ENCODE measurements at regions not wholly inside any gene's neighbourhood (a gene's known extent, or its start where the extent isn't known, plus 50 kb on each side); places are given as distances from the start of the nearest gene placed in this dataset.

GRCh38 chr3:118740722-118741290, 293.8 kb downstream of the IGSF11 start:
- H3K4me3 ChIP-seq: no peak overlapping the region
- ATAC-seq: no peak
- H3K9me2 ChIP-seq (ENCODE audit: insufficient read depth): peaks cover under 1% of the 10 kb centered on the region; the same call in 1 of the 2 replicates
- no peak overlapping the region for H2AFZ ChIP-seq
- H3K36me3 ChIP-seq (ENCODE audit: insufficient read depth): no peaks in the 10 kb centered on the region
- H4K20me1 ChIP-seq (replicated peaks; ENCODE audit: insufficient read depth): no peaks in the 10 kb centered on the region
- H3K4me1 ChIP-seq (ENCODE audit: insufficient read depth): no peaks in the 10 kb centered on the region
- no peak overlapping the region for H3K27ac ChIP-seq (ENCODE audit: low read depth)
- Mint-ChIP-seq H3K27ac (no peak overlapping the region), H3K27me3 (ENCODE audit: insufficient read depth, low read depth, poor library complexity) (peaks cover 1% of the 10 kb centered on the region), H3K4me3 (no peak overlapping the region), H3K36me3 (ENCODE audit: low read depth) (peaks cover 3% of the 10 kb centered on the region; the same call in 1 of the 3 replicates), H3K9me3 (peaks cover 14% of the 10 kb centered on the region; the same call in 2 of the 3 replicates), H3K4me1 (no peaks in the 10 kb centered on the region)
- no peaks in the 10 kb centered on the region for H3F3A ChIP-seq (replicated peaks; ENCODE audit: low read depth)
- no peaks in the 10 kb centered on the region for H3K27me3 ChIP-seq (ENCODE audit: insufficient read depth)
- H3K79me2 ChIP-seq (replicated peaks; ENCODE audit: insufficient read depth): no peaks in the 10 kb centered on the region
- H3K4me2 ChIP-seq: no peak overlapping the region
- no peak for TF ChIP-seq NANOG (IDR thresholded peaks at IDR 0.05; ENCODE audit: borderline replicate concordance)
- no peak for TF ChIP-seq JUNB (IDR thresholded peaks at IDR 0.05; ENCODE audit: unreplicated experiment)
- no peak for TF ChIP-seq CREB1 (CRISPR knock-in tag; IDR thresholded peaks at IDR 0.05; ENCODE audit: low read depth)
- no peak for TF ChIP-seq EZH2phosphoT487 (IDR thresholded peaks at IDR 0.05; ENCODE audit: unreplicated experiment)
- TF ChIP-seq STAT1 (IDR thresholded peaks at IDR 0.05; ENCODE audit: unreplicated experiment): no peak
- no peak for DNase-seq (ENCODE audit: low spot score)

- Mint-ChIP-seq H3K27ac (no peak overlapping the region), H3K4me3 (no peak overlapping the region), H3K36me3 (ENCODE audit: low read depth) (peaks cover 3% of the 10 kb centered on the region; the same call in 1 of the 3 replicates), H3K27me3 (ENCODE audit: insufficient read depth, low read depth, poor library complexity) (peaks cover 1% of the 10 kb centered on the region), H3K4me1 (no peaks in the 10 kb centered on the region), H3K9me3 (peaks cover 14% of the 10 kb centered on the region; the same call in 2 of the 3 replicates)
- Histone ChIP-seq H4K20me1 (replicated peaks; ENCODE audit: insufficient read depth) (no peaks in the 10 kb centered on the region), H3K79me2 (replicated peaks; ENCODE audit: insufficient read depth) (no peaks in the 10 kb centered on the region), H2AFZ (no peak overlapping the region), H3F3A (replicated peaks; ENCODE audit: low read depth) (no peaks in the 10 kb centered on the region), H3K27ac (ENCODE audit: low read depth) (no peak overlapping the region), H3K4me3 (no peak overlapping the region), H3K36me3 (ENCODE audit: insufficient read depth) (no peaks in the 10 kb centered on the region), H3K4me1 (ENCODE audit: insufficient read depth) (no peaks in the 10 kb centered on the region), H3K27me3 (ENCODE audit: insufficient read depth) (no peaks in the 10 kb centered on the region), H3K9me2 (ENCODE audit: insufficient read depth) (no peaks in the 10 kb centered on the region; the same call in 1 of the 2 replicates), H3K4me2 (no peak overlapping the region)
- DNase-seq (ENCODE audit: low spot score): no peak
- ATAC-seq: no peak
- TF ChIP-seq JUNB (IDR thresholded peaks at IDR 0.05; ENCODE audit: unreplicated experiment) (no peak), STAT1 (IDR thresholded peaks at IDR 0.05; ENCODE audit: unreplicated experiment) (no peak), NANOG (IDR thresholded peaks at IDR 0.05; ENCODE audit: borderline replicate concordance) (no peak), CTCF (conservative IDR thresholded peaks at IDR 0.05; ENCODE audit: low read depth in 2 of 2) (no peak), ZNF462 (CRISPR knock-in tag; IDR thresholded peaks at IDR 0.05) (no peak), ETS1 (IDR thresholded peaks at IDR 0.05) (no peak), POLR2AphosphoS5 (IDR thresholded peaks at IDR 0.05; ENCODE audit: low read depth) (no peak), EZH2 (IDR thresholded peaks at IDR 0.05; ENCODE audit: low read depth, unreplicated experiment) (no peak), CREB1 (CRISPR knock-in tag; IDR thresholded peaks at IDR 0.05; ENCODE audit: low read depth) (no peak)
Measured at GRCh38 chr3:118742760-118743159, 291.9 kb downstream of the IGSF11 start.

All from GM23338 (cell line).